C4-2B (cell line): ENCODE measurements at regions not wholly inside any gene's neighbourhood (a gene's known extent, or its start where the extent isn't known, plus 50 kb on each side); places are given as distances from the start of the nearest gene placed in this dataset.

Source experiments
- ZFX ChIP-seq: fragments of 450-650 bp; IDR thresholded peaks from 2 replicates; pipeline ENCODE4 v1.6.1; 2017
- TF ChIP-seq, protein P1 (sequence below): fragments of 450-650 bp; conservative IDR thresholded peaks from 2 replicates; pipeline ENCODE4 v1.5.1; 2017; ENCODE audit warnings: mild to moderate bottlenecking

DNA sequence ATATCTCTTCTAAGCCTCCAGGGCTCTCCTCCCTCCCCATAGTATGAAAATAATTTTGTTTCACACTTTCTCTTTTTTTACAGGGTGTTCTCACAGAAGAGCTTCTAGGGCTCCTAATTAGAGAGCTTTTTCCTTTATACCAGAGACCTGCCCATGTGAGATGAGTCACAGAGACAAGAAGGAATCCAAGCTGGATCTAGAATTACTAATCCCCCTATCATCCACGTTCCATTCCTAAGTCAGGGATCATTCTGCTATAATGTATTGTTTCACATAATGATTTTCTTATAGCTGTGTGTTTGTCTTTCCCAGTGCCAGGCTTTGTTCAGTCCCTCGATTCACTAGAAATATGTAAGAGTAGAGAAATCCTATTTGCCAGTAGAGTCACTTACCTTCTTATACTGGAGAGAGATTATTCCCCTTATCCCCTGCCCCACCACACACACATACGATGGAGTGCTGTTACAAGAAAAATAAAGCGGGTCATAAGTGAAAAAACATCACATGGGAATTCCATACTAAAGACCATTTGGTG is 778.3 kb upstream of the LRRC4C start:
- TF ChIP-seq, protein P1, sequence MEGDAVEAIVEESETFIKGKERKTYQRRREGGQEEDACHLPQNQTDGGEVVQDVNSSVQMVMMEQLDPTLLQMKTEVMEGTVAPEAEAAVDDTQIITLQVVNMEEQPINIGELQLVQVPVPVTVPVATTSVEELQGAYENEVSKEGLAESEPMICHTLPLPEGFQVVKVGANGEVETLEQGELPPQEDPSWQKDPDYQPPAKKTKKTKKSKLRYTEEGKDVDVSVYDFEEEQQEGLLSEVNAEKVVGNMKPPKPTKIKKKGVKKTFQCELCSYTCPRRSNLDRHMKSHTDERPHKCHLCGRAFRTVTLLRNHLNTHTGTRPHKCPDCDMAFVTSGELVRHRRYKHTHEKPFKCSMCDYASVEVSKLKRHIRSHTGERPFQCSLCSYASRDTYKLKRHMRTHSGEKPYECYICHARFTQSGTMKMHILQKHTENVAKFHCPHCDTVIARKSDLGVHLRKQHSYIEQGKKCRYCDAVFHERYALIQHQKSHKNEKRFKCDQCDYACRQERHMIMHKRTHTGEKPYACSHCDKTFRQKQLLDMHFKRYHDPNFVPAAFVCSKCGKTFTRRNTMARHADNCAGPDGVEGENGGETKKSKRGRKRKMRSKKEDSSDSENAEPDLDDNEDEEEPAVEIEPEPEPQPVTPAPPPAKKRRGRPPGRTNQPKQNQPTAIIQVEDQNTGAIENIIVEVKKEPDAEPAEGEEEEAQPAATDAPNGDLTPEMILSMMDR, result no peak
- no peak for TF ChIP-seq ZFX
